Esophagus squamous epithelium (tissue), 5 donors: ENCODE measurements at regions not wholly inside any gene's neighbourhood (a gene's known extent, or its start where the extent isn't known, plus 50 kb on each side); places are given as distances from the start of the nearest gene placed in this dataset.

Experiments
- DNase-seq: peaks from one replicate; lab custom pipeline; 2025; lab: John Stamatoyannopoulos, UW
- H3K27ac ChIP-seq, 4 donors: fragments of 200-600 bp; sonication (generic); one replicate each; pipeline ENCODE4 v1.5.1; 2016 to 2019; ENCODE audit warnings: mild to moderate bottlenecking in 1 of 4
- H3K27me3 ChIP-seq, 4 donors: fragments of 200-600 bp; sonication (generic); 1 replicate in 3 of 4; 2 replicates in 1 of 4; pipeline versions ENCODE4 v1.5.1 to v1.6.0; 2017 to 2021; ENCODE audit warnings: antibody characterized with exemption in 1 of 4
- H3K36me3 ChIP-seq, 3 donors: fragments of 200-600 bp; sonication (generic); one replicate each; pipeline ENCODE4 v1.5.1; 2016 to 2019
- H3K4me1 ChIP-seq, 3 donors: fragments of 200-600 bp; sonication (generic); one replicate each; pipeline ENCODE4 v1.5.1; 2017 to 2019
- H3K4me3 ChIP-seq, 4 donors: fragments of 200-600 bp; sonication (generic); 1 replicate in 3 of 4; 2 replicates in 1 of 4; pipeline ENCODE4 v1.5.1; 2016 to 2019; ENCODE audit warnings: mild to moderate bottlenecking in 2 of 4, moderate library complexity in 1 of 4
- H3K9me3 ChIP-seq, 3 donors: fragments of 200-600 bp; sonication (generic); one replicate each; pipeline ENCODE4 v1.5.1; 2016 to 2019
- CTCF ChIP-seq, 6 experiments: fragments of 450-650 bp in 4 of 6; fragments of 200-600 bp in 2 of 6; sonication (generic) in 2 of 6; IDR thresholded peaks; one replicate each; pipeline ENCODE4 v1.5.1; 2016 to 2019; ENCODE audit warnings: antibody characterized with exemption in 6 of 6, mild to moderate bottlenecking in 4 of 6, moderate library complexity in 4 of 6
- POLR2A ChIP-seq, 4 donors: fragments of 450-650 bp; IDR thresholded peaks; one replicate each; pipeline ENCODE4 v1.6.1; 2017; ENCODE audit warnings: antibody characterized with exemption in 4 of 4, mild to moderate bottlenecking in 4 of 4, moderate library complexity in 3 of 4
- WGBS, 2 donors: methylation state at CpG; one replicate each; pipeline ENCODE4 v1.1.5; 2018; 5-methylcytosine and 5-hydroxymethylcytosine counted together
- intact Hi-C: fragments of 100-400 bp; cut with DNase I; formaldehyde crosslinking; loops from one replicate; pipeline ENCODE4 v1.15.0; 2022
- donor health status: DM: yes; HTN: yes; CAD: no.

- WGBS, 2 donors, result 82 to 85% methylated on average over 4 of the region's 4 CpGs
- no peak for TF ChIP-seq POLR2A (IDR thresholded peaks at IDR 0.05)
- TF ChIP-seq CTCF (IDR thresholded peaks at IDR 0.05), result no peak
- no peak for DNase-seq
- no peaks in the 10 kb centered on the region for H3K36me3 ChIP-seq
- H3K4me1 ChIP-seq, result no peaks in the 10 kb centered on the region
- H3K4me3 ChIP-seq, result no peak overlapping the region
- no peak overlapping the region for H3K27ac ChIP-seq
- no peaks in the 10 kb centered on the region for H3K9me3 ChIP-seq
- intact Hi-C loops, result no loop called here
- H3K27me3 ChIP-seq, result no peaks in the 10 kb centered on the region
Observed at GRCh38 chr2:125867908-125868307, 788.0 kb upstream of the GYPC start.

GRCh38 chr2:125870264-125870663, 785.7 kb upstream of the GYPC start:
- intact Hi-C loops, result no loop called here
- WGBS, 2 donors, result 45 to 57% methylated on average over 2 of the region's 2 CpGs

GRCh38 chr2:125870746-125871145, 785.2 kb upstream of the GYPC start:
- H3K9me3 ChIP-seq, result no peaks in the 10 kb centered on the region
- H3K27me3 ChIP-seq, result no peaks in the 10 kb centered on the region
- H3K36me3 ChIP-seq, result no peaks in the 10 kb centered on the region
- no peak overlapping the region for H3K27ac ChIP-seq
- no peak for DNase-seq
- H3K4me1 ChIP-seq, result no peaks in the 10 kb centered on the region
- no peak overlapping the region for H3K4me3 ChIP-seq
- no peak for TF ChIP-seq CTCF (IDR thresholded peaks at IDR 0.05)
- TF ChIP-seq POLR2A (IDR thresholded peaks at IDR 0.05), result no peak
- intact Hi-C loops, result no loop called here
- WGBS, 2 donors, result 29 to 38% methylated on average over 1 of the region's 1 CpG

More at GRCh38 chr2:125870264-125870663, 785.7 kb upstream of the GYPC start:
- Histone ChIP-seq H3K27ac (no peak overlapping the region), H3K4me3 (no peak overlapping the region), H3K36me3 (no peaks in the 10 kb centered on the region), H3K9me3 (no peaks in the 10 kb centered on the region), H3K4me1 (no peaks in the 10 kb centered on the region), H3K27me3 (no peaks in the 10 kb centered on the region)
- no peak for TF ChIP-seq POLR2A (IDR thresholded peaks at IDR 0.05)
- no peak for TF ChIP-seq CTCF (IDR thresholded peaks at IDR 0.05)
- DNase-seq, result no peak

GRCh38 chr2:125874564-125874963, 781.4 kb upstream of the GYPC start:
- Histone ChIP-seq H3K36me3 (no peaks in the 10 kb centered on the region), H3K9me3 (peaks cover 0 to 3% (median 0%) of the 10 kb centered on the region in 3 donors), H3K4me3 (no peak overlapping the region), H3K27ac (no peak overlapping the region), H3K4me1 (no peaks in the 10 kb centered on the region), H3K27me3 (no peaks in the 10 kb centered on the region)
- intact Hi-C loops, result no loop called here
- 58 to 62% methylated on average over 6 of the region's 6 CpGs for WGBS, 2 donors
- TF ChIP-seq CTCF (IDR thresholded peaks at IDR 0.05) (no peak), POLR2A (IDR thresholded peaks at IDR 0.05) (no peak)
- DNase-seq, result no peak

- no peak for DNase-seq
- H3K4me1 ChIP-seq, result no peaks in the 10 kb centered on the region
- intact Hi-C loops, result no loop called here
- peaks cover 0 to 29% (median 0%) of the 10 kb centered on the region in 3 donors for H3K9me3 ChIP-seq
- WGBS, 2 donors, result 93 to 94% methylated on average over 3 of the region's 3 CpGs
- no peaks in the 10 kb centered on the region for H3K27me3 ChIP-seq
- H3K36me3 ChIP-seq, result no peaks in the 10 kb centered on the region
- no peak overlapping the region for H3K27ac ChIP-seq
- TF ChIP-seq POLR2A (IDR thresholded peaks at IDR 0.05) (no peak), CTCF (IDR thresholded peaks at IDR 0.05) (no peak)
- H3K4me3 ChIP-seq, result no peak overlapping the region
Observed at GRCh38 chr2:125885340-125885739, 770.6 kb upstream of the GYPC start.
